Heart left ventricle (tissue), 13 donors: ENCODE measurements at regions not wholly inside any gene's neighbourhood (a gene's known extent, or its start where the extent isn't known, plus 50 kb on each side); places are given as distances from the start of the nearest gene placed in this dataset.

ENCODE experiments used
- POLR2A ChIP-seq, 2 donors: fragments of 450-650 bp; IDR thresholded peaks; one replicate each; pipeline ENCODE4 v1.6.1; 2017; ENCODE audit warnings: antibody characterized with exemption in 2 of 2, mild to moderate bottlenecking in 2 of 2, moderate library complexity in 2 of 2
- TF ChIP-seq, protein P1 (sequence below), 12 donors: fragments of 200-600 bp; sonication (generic) in 4 of 12; IDR thresholded peaks; one replicate each; pipeline versions ENCODE4 v1.5.0 to v1.8.0; 2018 to 2022; ENCODE audit warnings: antibody characterized with exemption in 12 of 12, mild to moderate bottlenecking in 5 of 12
- donor health status: ischemic (EF 13 %, LVEDD 7.1; RV severe dilation, severe dysfunction).
- donor health status: DM: no; HTN: yes; CAD: no.
- donor health status: DM: no; HTN: no; CAD: no.
- donor health status: ischemic (EF 25% LVEDD 6.9; RV normal size, moderate dysfunction).
- donor health status: ischemic (EF 25% LVEDD 5.7; RV mildly dilated, moderate dysfunction).
- donor health status: ischemic (EF 35%, LVEDD 5.7; RV mildly dilated, moderate dysfunction).
- donor health status: nonischemic (EF 11% LVEDD 7.7; RV severe dilation, severe dysfunction).
- donor health status: DM: yes; HTN: yes; CAD: no.
- donor health status: PGD.
- donor health status: ischemic (EF 29% LVEDD 5.4; RV normal size, mild dysfunction).
- donor health status: nonischemic (EF 23%, LVEDD 6.1; RV moderate dilation, normal function).

DNA sequence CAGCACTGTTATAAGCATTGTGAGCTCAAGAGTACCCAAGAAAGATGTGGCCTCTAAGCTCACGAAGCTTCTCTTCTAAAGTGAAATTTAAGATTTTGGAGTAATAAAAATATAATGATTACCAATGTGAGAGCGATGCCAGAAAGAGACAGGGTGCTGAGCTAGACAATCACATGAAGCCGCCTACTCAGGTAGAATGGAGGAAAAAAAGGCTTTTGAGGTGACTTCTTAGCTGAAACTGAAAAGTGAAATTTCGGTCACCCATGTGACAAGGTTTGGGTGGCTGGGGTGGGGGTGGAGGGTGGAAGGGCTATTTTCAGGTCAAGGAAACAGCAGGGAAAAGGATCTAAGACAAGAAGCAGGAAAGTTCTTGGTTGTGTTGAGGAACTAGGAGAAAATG is 388.2 kb upstream of the WWC1 start:
- TF ChIP-seq, protein P1, sequence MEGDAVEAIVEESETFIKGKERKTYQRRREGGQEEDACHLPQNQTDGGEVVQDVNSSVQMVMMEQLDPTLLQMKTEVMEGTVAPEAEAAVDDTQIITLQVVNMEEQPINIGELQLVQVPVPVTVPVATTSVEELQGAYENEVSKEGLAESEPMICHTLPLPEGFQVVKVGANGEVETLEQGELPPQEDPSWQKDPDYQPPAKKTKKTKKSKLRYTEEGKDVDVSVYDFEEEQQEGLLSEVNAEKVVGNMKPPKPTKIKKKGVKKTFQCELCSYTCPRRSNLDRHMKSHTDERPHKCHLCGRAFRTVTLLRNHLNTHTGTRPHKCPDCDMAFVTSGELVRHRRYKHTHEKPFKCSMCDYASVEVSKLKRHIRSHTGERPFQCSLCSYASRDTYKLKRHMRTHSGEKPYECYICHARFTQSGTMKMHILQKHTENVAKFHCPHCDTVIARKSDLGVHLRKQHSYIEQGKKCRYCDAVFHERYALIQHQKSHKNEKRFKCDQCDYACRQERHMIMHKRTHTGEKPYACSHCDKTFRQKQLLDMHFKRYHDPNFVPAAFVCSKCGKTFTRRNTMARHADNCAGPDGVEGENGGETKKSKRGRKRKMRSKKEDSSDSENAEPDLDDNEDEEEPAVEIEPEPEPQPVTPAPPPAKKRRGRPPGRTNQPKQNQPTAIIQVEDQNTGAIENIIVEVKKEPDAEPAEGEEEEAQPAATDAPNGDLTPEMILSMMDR (IDR thresholded peaks at IDR 0.05) = no peak
- no peak for TF ChIP-seq POLR2A (IDR thresholded peaks at IDR 0.05)
